HG03354 (cell line): ENCODE measurements at regions not wholly inside any gene's neighbourhood (a gene's known extent, or its start where the extent isn't known, plus 50 kb on each side); places are given as distances from the start of the nearest gene placed in this dataset.
"Not testable (repeated sequence)": the region's sequence is repeated elsewhere in the genome, so short reads cannot be mapped to it uniquely, and the experiment has no call there.

Source experiments
- ATAC-seq: cut with Tn5 transposase; IDR thresholded peaks from one replicate; pipeline ENCODE4 v1.9.1; 2021; ENCODE audit warnings: mild to moderate bottlenecking; ENCODE audit not compliant: unreplicated experiment, poor library complexity, severe bottlenecking

DNA sequence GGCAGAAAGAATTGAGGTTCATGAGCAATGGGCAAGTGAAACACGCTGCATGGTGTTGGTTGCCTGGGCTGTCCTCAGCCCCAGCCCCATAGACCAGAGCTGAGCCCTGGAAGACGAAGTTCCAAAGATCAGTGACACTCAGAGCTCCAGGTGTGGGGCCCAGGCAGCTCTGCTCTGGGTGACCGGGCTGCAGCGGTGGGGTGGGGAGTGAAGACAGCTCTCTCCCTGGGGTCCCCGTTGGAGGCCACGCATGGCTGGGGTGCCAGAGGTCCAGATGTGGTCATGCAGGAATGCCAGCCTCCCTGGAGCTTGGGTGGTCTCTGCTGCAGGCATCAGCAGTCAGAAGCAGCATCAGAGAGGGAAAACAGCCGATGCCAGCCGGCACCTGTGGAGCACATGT lies 165.0 kb upstream of the ERCC6L2 start:
- ATAC-seq: no peak

DNA sequence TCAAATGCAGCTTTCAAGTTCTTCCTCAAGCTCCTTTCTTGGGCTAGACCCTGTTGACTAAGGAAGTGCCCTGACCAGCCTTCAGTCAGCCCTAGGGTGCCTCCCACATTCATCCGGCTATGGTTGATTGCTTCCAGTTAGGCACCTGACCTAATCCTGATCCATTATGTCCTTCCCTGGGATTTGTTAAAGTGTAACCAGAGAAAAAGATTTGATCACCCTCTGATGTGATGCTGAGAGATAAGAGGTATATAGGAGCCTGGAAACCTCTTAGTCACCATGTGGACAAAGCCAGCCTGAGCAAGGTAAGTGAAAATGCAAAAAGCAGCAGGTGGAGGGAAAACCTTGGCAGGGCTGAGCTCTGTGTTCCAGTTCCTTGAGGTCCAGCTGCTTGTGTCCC lies 178.8 kb upstream of the ERCC6L2 start:
- ATAC-seq: no peak

DNA sequence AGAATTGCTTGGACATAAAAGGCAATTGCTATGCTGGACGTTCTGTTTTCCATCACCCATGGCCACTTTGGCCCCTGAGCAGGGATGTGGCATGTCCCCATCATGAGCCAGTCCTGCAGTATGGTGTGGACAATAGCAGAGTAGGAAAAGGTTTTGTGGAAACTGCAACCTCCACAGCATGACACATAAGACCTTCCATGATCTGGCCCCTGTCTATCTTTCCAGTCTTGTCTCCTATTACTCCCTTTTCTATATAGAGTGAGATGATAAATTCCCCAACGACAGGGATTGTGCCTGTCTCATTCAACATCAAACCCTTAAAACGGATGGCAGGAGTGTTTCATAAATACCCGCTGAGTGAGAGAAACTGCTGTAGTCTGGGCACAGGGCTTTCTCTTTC lies 174.7 kb upstream of the PTCH1 start:
- no peak for ATAC-seq

DNA sequence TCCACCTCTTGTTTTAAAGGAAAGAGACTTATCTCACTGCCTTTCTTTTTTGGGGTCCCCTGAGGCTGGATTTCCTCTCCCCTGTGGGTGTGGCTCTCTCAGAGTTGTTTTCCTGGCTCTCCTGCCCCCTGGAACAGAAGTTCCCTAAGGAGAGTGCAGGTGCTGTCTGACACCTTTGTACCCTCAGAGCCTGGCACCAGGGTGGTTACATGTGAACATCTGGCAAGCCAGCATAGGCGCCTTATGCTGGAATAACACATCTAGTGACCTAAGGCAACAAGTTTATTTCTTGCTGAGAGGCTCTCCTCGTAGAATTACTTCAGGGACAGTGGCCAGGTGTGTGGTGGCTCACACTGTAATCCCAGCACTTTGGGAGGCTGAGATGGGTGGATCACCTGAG lies 172.9 kb upstream of the PTCH1 start:
- no peak for ATAC-seq

DNA sequence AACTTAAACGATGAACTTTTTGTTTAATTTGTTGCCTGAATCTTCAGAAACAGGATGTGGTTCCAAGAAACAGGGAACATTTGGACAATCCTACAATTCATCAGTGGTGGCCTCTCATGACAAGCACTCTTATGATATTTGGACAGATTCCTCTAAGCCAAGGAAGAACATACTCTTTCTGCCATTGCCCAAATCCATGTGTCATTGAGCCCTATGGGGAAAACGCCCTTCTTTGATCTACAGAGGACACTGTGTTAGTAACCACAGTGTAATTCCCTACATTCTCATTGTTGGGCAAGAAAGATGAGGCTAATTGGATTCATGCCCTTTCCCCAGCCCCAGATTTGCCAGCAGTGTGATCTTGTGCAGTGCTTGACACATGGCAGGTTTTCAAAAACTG lies 167.7 kb upstream of the PTCH1 start:
- ATAC-seq: no peak

DNA sequence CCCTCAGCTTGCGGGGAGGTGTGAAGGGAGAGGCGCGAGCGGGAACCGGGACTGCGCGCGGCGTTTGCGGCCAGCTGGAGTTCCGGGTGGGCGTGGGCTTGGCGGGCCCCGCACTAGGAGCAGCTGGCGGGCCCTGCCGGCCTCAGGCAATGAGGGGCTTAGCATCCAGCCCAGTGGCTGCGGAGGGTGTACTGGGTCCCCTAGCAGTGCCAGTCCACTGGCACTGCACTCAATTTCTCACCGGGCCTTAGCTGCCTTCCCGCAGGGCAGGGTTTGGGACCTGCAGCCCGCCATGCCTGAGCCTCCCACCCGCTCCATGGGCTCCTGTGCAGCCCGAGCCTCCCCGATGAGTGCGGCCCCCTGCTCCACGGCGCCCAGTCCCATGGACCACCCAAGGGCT lies 163.5 kb upstream of the PTCH1 start:
- not testable (repeated sequence) for ATAC-seq

DNA sequence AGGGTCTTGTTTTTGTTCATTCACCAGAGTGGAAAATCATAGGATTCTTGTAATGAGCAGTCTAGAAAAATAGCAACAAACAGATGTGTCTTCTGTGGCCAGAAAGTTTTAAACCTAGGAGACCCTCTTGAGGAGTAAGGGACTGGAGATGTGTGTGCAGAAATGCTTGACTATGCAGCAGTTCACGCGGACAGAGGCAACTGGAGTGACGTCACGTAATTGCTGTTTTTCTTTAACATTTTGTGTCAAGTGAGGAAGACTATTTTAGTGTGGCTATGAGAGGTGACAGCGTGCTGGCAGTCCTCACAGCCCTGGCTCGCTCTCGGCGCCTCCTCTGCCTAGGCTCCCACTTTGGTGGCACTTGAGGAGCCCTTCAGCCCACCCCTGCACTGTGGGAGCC lies 163.1 kb upstream of the PTCH1 start:
- no peak for ATAC-seq

DNA sequence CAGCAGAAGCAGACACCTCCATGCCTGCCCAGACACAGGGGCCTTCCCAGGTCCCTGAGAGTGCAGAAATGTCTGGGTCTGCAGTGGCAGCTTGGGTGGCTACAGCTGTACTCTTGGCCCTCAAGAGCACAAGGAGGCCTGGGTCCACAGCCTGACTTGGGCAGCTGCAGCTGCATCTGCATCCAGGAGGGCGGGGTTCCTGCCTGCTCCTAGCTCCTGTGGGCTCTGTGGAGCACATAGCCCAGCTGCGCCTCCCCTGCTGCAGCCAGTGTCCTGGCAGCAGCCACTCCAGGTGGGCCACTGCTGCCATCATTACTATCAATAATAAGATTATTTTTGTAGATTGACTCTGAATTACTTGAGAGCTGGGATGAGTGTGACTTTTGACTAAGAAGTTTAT lies 162.0 kb upstream of the PTCH1 start:
- no peak for ATAC-seq

DNA sequence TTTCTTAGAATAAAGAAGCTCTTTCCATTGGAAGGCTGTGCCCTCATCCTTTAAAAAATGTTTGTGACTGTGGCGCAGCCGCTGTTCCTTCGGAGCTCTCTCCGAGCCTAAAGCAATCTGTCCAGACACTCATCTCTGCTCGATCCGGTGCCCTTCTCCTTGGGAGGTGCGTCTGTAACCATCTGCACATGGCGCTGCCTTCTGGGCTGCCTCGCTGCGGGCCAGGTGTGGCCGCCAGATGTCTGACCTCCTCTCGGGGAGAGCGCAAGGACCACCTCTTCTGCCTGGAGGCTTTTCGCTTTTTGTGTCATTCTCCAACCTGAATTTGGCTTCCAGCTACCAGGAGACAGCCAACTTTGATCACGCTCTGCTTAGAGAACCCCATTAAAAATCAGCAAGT lies 153.4 kb upstream of the PTCH1 start:
- no peak for ATAC-seq

DNA sequence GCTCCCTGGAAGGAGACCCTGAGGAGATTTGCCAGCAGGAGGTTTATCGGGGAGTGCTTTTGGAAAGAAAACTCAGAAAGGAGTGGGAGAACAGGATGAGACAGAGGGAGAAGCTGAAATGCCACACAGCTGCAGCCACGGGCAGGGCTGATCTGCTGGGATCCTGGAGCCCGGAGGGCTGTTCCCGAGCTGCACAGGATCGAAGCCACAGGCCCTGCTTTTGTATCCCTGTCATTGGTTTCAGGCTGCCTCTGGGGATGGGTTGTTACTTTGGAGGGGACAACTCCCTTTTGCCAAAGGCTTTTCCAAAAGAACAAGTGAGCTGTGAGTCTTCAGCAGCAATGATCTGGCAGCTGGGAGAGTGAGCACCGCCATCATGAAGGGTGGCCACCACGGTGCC lies 152.5 kb upstream of the PTCH1 start:
- ATAC-seq: no peak

DNA sequence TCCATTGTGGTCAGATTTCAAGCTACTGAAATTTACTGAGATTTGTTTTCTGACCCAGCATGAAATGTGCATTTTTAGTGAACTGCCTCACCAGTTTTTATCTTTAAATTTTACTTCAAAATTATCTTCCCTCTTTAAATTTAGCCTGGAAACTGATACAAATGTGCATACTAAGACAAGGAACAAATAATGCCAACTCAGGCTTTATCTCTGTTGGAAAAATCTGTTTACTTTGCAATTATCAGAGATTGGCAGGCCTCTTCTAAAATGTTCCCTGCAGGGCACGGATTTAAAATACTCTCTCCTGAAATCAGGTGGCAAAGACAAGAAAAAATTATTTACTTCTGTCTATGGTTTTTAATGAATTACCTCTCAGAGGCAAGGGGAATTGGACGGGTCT lies 151.0 kb upstream of the PTCH1 start:
- ATAC-seq: no peak

DNA sequence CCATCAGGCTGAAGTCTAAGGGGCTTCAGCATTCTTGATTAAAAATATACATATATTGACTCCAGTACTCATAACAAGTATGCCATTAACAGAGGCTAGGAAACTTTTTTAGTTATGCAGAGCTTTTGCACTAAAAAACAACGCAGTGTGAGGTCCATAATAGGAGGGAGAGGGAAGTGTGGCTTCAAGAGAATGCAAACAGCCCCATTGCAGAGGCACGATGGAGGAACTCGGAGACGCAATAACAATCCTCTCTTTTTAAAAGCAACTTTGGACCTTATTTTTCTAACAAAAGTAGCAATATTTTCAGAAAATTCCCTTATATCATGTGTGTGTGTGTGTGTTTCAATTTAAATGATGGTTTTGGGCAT lies 150.0 kb upstream of the PTCH1 start:
- no peak for ATAC-seq

DNA sequence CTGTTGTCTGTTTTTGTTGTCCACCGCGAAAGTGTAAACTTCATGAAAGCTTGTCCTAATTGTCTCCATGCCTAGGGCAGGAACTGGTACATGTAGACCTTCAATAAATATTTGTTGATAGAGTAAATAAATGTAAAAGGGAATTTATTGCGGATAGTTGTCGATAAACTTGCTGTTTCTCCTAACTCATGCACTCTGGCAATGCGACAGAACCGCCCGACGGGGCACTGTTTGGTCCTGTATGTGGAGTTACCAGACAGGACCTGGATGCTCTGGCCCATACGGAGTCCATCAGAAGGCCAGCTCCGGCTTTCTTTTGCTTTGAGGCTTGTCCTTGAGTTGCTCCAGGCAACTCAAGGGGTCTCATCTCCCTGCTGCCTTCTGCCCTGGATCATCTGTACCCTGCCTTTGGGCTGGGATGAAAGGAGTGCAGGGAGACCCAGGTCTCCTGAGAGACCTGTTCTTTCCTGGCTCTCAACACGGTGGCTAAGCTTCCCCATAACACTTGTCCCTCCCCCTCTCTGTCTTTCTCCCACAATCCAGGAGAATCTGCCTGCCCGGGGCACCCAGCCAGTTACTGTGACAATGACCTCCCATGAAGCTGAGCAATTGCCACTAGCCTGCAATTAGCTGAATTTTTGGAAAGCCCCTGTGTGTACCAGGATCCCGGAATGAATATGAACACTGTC lies 149.5 kb upstream of the PTCH1 start:
- ATAC-seq: no peak

DNA sequence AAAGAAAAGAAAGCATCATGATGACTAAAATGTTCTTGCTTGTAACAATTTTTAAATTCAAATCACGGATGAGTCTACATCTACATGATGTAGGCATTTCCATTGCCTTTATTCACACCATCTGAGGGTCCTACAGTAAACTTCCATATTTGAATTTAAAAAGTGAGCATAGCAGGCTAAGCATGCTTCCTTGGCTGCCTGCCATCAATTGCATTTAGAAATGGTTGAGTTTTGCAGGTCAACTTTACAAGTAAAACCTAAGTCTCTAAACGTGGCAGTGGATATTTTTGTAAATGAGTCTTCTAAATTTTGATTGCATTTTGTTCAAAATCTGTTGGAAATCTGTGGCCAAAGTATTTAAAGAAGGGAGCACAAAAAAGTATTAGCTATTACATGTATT lies 136.5 kb upstream of the PTCH1 start:
- no peak for ATAC-seq

DNA sequence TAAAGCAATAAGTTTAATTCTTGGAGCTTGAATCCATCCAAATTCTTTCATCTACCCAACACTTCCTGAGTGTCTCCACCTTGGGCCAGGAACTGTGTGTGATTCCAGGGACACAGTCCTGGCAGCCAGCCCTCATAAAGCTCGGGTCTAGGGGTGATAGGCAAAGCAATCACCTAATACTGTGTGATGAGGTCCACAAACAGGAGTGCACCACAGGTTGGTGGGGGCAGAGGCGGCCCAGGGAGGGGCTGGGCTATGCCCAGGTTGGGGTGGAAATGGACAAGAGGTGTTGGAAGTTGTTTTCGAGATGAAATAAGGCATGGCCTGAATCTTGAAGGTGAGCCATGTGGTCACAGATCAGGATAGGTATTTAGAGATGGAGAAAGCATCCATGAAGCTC lies 133.9 kb upstream of the PTCH1 start:
- ATAC-seq: no peak

DNA sequence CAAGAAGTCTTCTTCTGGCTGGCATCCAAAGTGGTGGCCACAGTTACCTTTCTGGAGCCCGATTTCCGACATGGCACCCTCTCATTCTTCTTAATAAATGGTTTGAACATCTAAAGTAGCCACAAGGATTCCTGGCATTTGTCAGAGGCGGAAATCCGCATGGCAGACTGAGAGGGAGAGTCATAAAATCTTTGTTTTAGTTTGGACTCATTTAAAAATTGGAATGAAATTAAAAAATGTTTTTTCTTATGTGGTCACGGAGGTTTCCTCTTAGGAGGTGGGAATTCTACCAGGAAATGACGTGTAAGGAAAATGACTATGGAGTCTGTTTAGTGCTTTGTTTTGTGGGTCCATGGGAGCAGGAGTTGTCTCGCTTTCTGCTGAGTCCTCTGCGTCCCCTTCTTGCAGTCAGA lies 133.0 kb upstream of the PTCH1 start:
- no peak for ATAC-seq

DNA sequence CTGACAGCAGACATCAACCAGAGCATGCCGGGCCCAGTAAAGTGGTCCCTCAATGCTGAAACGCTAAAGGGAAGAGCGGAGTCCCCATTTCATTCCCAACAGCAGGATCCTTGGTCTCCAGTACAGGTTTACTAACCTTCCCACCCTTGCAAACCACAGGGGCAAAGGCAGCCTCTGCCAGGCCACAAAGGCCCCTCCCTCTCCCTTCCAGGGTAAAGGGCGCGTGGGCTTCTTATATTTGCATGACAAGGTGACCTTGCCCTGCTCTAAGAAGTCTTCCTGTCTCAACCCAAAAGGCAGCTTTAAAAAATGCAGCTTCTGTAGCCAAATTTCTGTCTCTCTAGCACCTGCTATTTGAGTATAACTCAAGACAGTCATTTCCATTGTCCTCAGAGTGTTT lies 131.5 kb upstream of the PTCH1 start:
- ATAC-seq: no peak

DNA sequence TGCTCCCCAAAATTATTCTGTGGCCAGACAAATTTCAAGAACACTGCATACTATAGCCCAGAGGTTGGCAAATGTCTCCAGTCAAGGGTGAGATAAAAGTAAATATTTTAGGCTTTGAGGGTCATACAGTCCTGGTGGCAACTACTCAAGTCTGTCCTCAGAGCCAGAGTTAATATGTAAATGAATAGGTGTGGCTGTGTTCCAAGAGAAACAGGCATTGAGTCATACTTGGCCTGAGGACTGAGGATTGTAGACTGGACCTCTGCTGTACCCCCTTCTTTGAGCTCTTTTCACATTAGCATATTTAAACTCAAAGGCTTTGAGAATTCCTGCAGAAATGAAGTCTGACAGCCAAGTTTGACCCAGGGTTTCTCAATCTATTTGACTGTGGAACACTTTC lies 129.2 kb upstream of the PTCH1 start:
- ATAC-seq: no peak

DNA sequence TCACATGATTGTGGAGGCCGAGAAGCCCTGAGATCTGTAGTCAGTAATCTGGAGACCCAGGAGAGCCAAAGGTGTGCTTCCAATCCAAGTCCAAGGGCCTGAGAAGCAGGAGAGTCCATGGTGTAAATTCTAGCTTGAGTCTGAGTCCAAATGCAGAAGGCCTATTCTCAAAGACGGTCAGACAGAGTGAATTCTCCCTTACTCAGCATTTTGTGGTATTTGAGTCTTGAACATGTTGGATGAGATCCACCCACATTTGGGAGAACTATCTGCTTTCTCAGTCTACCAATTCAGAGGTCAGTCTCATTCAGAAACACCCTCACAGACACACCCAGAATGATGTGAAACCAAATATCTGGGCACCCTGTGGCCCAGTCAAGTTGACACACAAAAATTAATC lies 128.8 kb upstream of the PTCH1 start:
- ATAC-seq: no peak

DNA sequence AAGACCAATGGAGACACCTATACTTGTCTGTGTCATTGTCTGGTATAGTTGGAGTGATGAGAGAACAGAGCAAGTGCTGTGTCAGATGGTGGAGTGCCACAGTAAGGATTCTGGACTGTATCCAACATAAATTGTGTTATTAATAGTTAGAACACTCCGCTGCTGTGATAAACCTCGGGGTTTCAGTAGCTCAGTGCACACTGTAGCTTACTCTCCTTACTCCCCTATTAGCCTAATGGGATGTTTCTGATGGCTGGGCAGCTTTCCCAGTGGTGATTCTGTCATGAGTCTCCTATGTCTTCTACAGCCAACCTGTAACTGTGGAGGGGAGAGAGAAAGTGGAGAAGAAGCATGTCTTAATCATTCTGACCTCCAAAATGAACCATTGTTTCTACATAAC lies 127.6 kb upstream of the PTCH1 start:
- no peak for ATAC-seq

DNA sequence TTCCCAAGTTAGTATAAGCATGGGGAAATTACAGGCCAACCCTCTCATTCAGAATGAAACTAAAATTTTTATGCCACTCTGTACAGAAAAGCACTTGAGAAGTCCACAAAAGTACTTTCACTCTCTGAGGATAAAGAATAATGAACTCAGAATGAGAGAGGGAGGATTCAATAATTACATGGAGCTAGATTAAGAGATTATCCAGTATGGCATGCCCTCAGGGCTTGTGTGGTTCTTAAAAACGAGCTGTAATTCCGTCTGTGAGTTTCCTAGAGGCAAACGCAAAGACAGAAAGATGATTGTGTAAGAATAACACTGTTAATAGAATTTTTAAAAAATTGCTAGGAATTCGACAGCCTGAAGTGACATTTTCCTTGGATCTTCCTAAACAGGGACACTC lies 126.8 kb upstream of the PTCH1 start:
- no peak for ATAC-seq

DNA sequence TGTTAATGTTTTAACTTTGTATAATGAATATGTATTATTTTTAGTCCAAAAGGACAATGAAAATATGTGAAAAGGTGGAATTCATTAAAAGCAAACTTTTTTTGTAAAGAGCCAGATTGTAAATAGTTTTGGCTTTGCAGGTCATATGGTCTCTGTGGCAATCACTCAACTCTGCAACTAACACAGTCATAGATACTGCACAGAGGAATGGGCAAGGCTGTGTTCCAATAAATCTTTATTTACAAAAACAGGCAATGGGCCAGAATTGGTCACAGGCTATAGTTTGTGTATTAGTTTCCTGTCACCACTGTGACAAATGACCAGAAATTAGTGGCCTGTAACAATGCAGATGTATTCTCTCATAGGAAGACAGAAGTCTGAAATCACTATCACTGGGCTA lies 125.4 kb upstream of the PTCH1 start:
- no peak for ATAC-seq
